ENCODE measurements at regions not wholly inside any gene's neighbourhood (a gene's known extent, or its start where the extent isn't known, plus 50 kb on each side); places are given as distances from the start of the nearest gene placed in this dataset.

- 89% methylated on average over 7 of the region's 7 CpGs for WGBS
- no peak overlapping the region for H3K4ac ChIP-seq (ENCODE audit: low read depth in 1 of 2, low read length in 2 of 2)
- no peak overlapping the region for H2AFZ ChIP-seq (ENCODE audit: low read depth, low read length)
- H3K4me3 ChIP-seq (ENCODE audit: insufficient read depth in 1 of 2, low read depth in 1 of 2, low read length in 2 of 2), result no peak overlapping the region
- no peak overlapping the region for H2BK15ac ChIP-seq (ENCODE audit: low read depth, poor library complexity, severe bottlenecking)
- no peak overlapping the region for H2AK5ac ChIP-seq (ENCODE audit: low read length, severe bottlenecking)
- no peak overlapping the region for H4K8ac ChIP-seq (ENCODE audit: low read length)
- no peak overlapping the region for H3K4me2 ChIP-seq (ENCODE audit: low read length, poor library complexity, severe bottlenecking)
- no peak overlapping the region for H3K14ac ChIP-seq (ENCODE audit: low read length in 2 of 2)
- no peaks in the 10 kb centered on the region for H3K79me1 ChIP-seq (replicated peaks; ENCODE audit: low read length, poor library complexity, severe bottlenecking)
- H2BK5ac ChIP-seq (ENCODE audit: low read depth, low read length, poor library complexity, severe bottlenecking), result no peak overlapping the region
- no peak overlapping the region for H3K9ac ChIP-seq (ENCODE audit: low read length)
- peaks cover 1% of the 10 kb centered on the region for H3K4me1 ChIP-seq (ENCODE audit: control insufficient read depth, insufficient read depth, low read depth, low read length)
- no peak overlapping the region for H3K18ac ChIP-seq (ENCODE audit: low read depth in 1 of 2, low read length in 2 of 2)
- H3K36me3 ChIP-seq (ENCODE audit: control insufficient read depth in 1 of 2, insufficient read depth in 2 of 2, low read depth in 1 of 2, low read length in 2 of 2), result no peaks in the 10 kb centered on the region
- H3K9me3 ChIP-seq (ENCODE audit: control insufficient read depth, low read length), result no peaks in the 10 kb centered on the region
- no peak overlapping the region for H3K23ac ChIP-seq (ENCODE audit: low read length in 2 of 2)
- H3K27me3 ChIP-seq (ENCODE audit: control insufficient read depth in 1 of 2, insufficient read depth in 1 of 2, low read length in 2 of 2), result peaks cover 0 to 20% of the 10 kb centered on the region in 2 experiments
- no peak for DNase-seq
- H2BK120ac ChIP-seq (ENCODE audit: low read depth, low read length), result no peak overlapping the region
- H4K91ac ChIP-seq (ENCODE audit: low read length), result no peak overlapping the region
- H2BK12ac ChIP-seq (ENCODE audit: low read length in 2 of 2), result no peak overlapping the region
- H3K27ac ChIP-seq (ENCODE audit: low read length, poor library complexity, severe bottlenecking), result no peak overlapping the region
Measured at GRCh38 chr4:25588206-25588605, 67.4 kb upstream of the SLC34A2 start.

GRCh38 chr4:25590171-25590570 lies 65.5 kb upstream of the SLC34A2 start:
- H3K23ac ChIP-seq (ENCODE audit: low read length in 2 of 2), result no peak overlapping the region
- H2BK120ac ChIP-seq (ENCODE audit: low read depth, low read length), result no peak overlapping the region
- H4K91ac ChIP-seq (ENCODE audit: low read length), result no peak overlapping the region
- no peaks in the 10 kb centered on the region for H3K79me1 ChIP-seq (replicated peaks; ENCODE audit: low read length, poor library complexity, severe bottlenecking)
- no peak overlapping the region for H3K4me3 ChIP-seq (ENCODE audit: insufficient read depth in 1 of 2, low read depth in 1 of 2, low read length in 2 of 2)
- H2BK5ac ChIP-seq (ENCODE audit: low read depth, low read length, poor library complexity, severe bottlenecking), result no peak overlapping the region
- H2BK12ac ChIP-seq (ENCODE audit: low read length in 2 of 2), result no peak overlapping the region
- H3K14ac ChIP-seq (ENCODE audit: low read length in 2 of 2), result no peak overlapping the region
- H3K18ac ChIP-seq (ENCODE audit: low read depth in 1 of 2, low read length in 2 of 2), result no peak overlapping the region
- no peak overlapping the region for H3K4ac ChIP-seq (ENCODE audit: low read depth in 1 of 2, low read length in 2 of 2)
- no peak overlapping the region for H2BK15ac ChIP-seq (ENCODE audit: low read depth, poor library complexity, severe bottlenecking)
- no peak overlapping the region for H2AFZ ChIP-seq (ENCODE audit: low read depth, low read length)
- H3K4me2 ChIP-seq (ENCODE audit: low read length, poor library complexity, severe bottlenecking), result no peak overlapping the region
- peaks cover 1% of the 10 kb centered on the region for H3K4me1 ChIP-seq (ENCODE audit: control insufficient read depth, insufficient read depth, low read depth, low read length)
- 75% methylated on average over 5 of the region's 5 CpGs for WGBS
- DNase-seq, result no peak
- H3K36me3 ChIP-seq (ENCODE audit: control insufficient read depth in 1 of 2, insufficient read depth in 2 of 2, low read depth in 1 of 2, low read length in 2 of 2), result no peaks in the 10 kb centered on the region
- H3K27me3 ChIP-seq (ENCODE audit: control insufficient read depth in 1 of 2, insufficient read depth in 1 of 2, low read length in 2 of 2), result peaks cover 0 to 22% of the 10 kb centered on the region in 2 experiments
- H4K8ac ChIP-seq (ENCODE audit: low read length), result no peak overlapping the region
- H3K9ac ChIP-seq (ENCODE audit: low read length), result no peak overlapping the region
- H2AK5ac ChIP-seq (ENCODE audit: low read length, severe bottlenecking), result no peak overlapping the region
- no peak overlapping the region for H3K27ac ChIP-seq (ENCODE audit: low read length, poor library complexity, severe bottlenecking)
- H3K9me3 ChIP-seq (ENCODE audit: control insufficient read depth, low read length), result peaks cover 2% of the 10 kb centered on the region

- Histone ChIP-seq H3K27me3 (ENCODE audit: control insufficient read depth in 1 of 2, insufficient read depth in 1 of 2, low read length in 2 of 2) (peaks cover 0 to 15% of the 10 kb centered on the region in 2 experiments), H2AFZ (ENCODE audit: low read depth, low read length) (no peak overlapping the region), H3K4ac (ENCODE audit: low read depth in 1 of 2, low read length in 2 of 2) (no peak overlapping the region), H4K91ac (ENCODE audit: low read length) (no peak overlapping the region), H3K79me1 (replicated peaks; ENCODE audit: low read length, poor library complexity, severe bottlenecking) (no peaks in the 10 kb centered on the region), H2BK12ac (ENCODE audit: low read length in 2 of 2) (no peak overlapping the region), H4K8ac (ENCODE audit: low read length) (no peak overlapping the region), H2AK5ac (ENCODE audit: low read length, severe bottlenecking) (no peak overlapping the region), H3K27ac (ENCODE audit: low read length, poor library complexity, severe bottlenecking) (no peak overlapping the region), H2BK120ac (ENCODE audit: low read depth, low read length) (no peak overlapping the region), H3K14ac (ENCODE audit: low read length in 2 of 2) (no peak overlapping the region), H3K23ac (ENCODE audit: low read length in 2 of 2) (no peak overlapping the region), H3K36me3 (ENCODE audit: control insufficient read depth in 1 of 2, insufficient read depth in 2 of 2, low read depth in 1 of 2, low read length in 2 of 2) (no peaks in the 10 kb centered on the region), H3K9ac (ENCODE audit: low read length) (no peak overlapping the region), H3K4me3 (ENCODE audit: insufficient read depth in 1 of 2, low read depth in 1 of 2, low read length in 2 of 2) (no peak overlapping the region), H3K18ac (ENCODE audit: low read depth in 1 of 2, low read length in 2 of 2) (no peak overlapping the region), H3K9me3 (ENCODE audit: control insufficient read depth, low read length) (peaks cover 20% of the 10 kb centered on the region), H2BK5ac (ENCODE audit: low read depth, low read length, poor library complexity, severe bottlenecking) (no peak overlapping the region), H3K4me2 (ENCODE audit: low read length, poor library complexity, severe bottlenecking) (no peak overlapping the region), H3K4me1 (ENCODE audit: control insufficient read depth, insufficient read depth, low read depth, low read length) (peaks cover 1% of the 10 kb centered on the region), H2BK15ac (ENCODE audit: low read depth, poor library complexity, severe bottlenecking) (no peak overlapping the region)
- no peak for DNase-seq
- WGBS, result 67% methylated on average over 3 of the region's 5 CpGs
Measured at GRCh38 chr4:25592736-25593135, 62.9 kb upstream of the SLC34A2 start.

All from mesenchymal stem cell (in vitro differentiated cells and primary cell).